Central memory CD8-positive, alpha-beta T cell (primary cell): ENCODE measurements at regions not wholly inside any gene's neighbourhood (a gene's known extent, or its start where the extent isn't known, plus 50 kb on each side); places are given as distances from the start of the nearest gene placed in this dataset.
"Not testable (repeated sequence)": the region's sequence is repeated elsewhere in the genome, so short reads cannot be mapped to it uniquely, and the experiment has no call there.

Experiments
- ATAC-seq: fragments of 150-1000 bp; cut with Tn5 transposase; replicated peaks from 2 replicates; pipeline ENCODE4 v1.10.0; 2022; ENCODE audit warnings: mild to moderate bottlenecking, moderate FRiP score, moderate number of reproducible peaks; ENCODE audit not compliant: poor library complexity, severe bottlenecking; ENCODE audit errors: extremely low read depth
- DNase-seq, 2 donors: peaks; one replicate each; pipeline ENCODE4 v3.0.0; 2021; ENCODE audit warnings: low spot score in 2 of 2
- H3K27ac Mint-ChIP-seq: one replicate; pipeline ENCODE4 v1.8.0; 2022; ENCODE audit warnings: low read depth, mild to moderate bottlenecking, moderate library complexity, mixed read lengths
- H3K27me3 Mint-ChIP-seq: one replicate; pipeline ENCODE4 v1.8.0; 2022; ENCODE audit warnings: mixed read lengths
- H3K36me3 Mint-ChIP-seq: one replicate; pipeline ENCODE4 v1.8.0; 2022; ENCODE audit warnings: mild to moderate bottlenecking, moderate library complexity, mixed read lengths; ENCODE audit not compliant: insufficient read depth
- H3K4me1 Mint-ChIP-seq: one replicate; pipeline ENCODE4 v1.8.0; 2022; ENCODE audit warnings: mixed read lengths
- H3K4me3 Mint-ChIP-seq: one replicate; pipeline ENCODE4 v1.8.0; 2022; ENCODE audit warnings: mild to moderate bottlenecking, moderate library complexity, mixed read lengths
- H3K9me3 Mint-ChIP-seq: one replicate; pipeline ENCODE4 v1.8.0; 2022; ENCODE audit warnings: mixed read lengths

DNA sequence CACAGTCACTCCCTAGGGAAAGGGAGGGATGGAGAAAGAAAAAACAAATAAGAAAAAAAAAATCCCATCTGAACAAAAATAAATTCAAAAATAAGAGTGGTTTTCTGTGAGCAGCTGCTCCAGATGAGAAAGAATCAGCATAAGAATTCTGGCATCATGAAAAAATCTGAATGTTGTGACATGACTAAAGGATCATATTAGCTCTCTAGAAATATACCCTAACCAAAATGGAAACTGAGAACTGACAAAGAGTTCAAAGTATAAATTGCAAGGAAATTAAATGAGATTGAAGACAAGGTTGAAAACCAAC is 579.0 kb downstream of the UQCRFS1 start:
- Mint-ChIP-seq H3K4me3 (no peak overlapping the region), H3K36me3 (no peaks in the 10 kb centered on the region), H3K4me1 (peaks cover 36% of the 10 kb centered on the region), H3K27me3 (no peaks in the 10 kb centered on the region), H3K9me3 (no peaks in the 10 kb centered on the region), H3K27ac (no peak overlapping the region)
- ATAC-seq (no peak), DNase-seq (no peak)

DNA sequence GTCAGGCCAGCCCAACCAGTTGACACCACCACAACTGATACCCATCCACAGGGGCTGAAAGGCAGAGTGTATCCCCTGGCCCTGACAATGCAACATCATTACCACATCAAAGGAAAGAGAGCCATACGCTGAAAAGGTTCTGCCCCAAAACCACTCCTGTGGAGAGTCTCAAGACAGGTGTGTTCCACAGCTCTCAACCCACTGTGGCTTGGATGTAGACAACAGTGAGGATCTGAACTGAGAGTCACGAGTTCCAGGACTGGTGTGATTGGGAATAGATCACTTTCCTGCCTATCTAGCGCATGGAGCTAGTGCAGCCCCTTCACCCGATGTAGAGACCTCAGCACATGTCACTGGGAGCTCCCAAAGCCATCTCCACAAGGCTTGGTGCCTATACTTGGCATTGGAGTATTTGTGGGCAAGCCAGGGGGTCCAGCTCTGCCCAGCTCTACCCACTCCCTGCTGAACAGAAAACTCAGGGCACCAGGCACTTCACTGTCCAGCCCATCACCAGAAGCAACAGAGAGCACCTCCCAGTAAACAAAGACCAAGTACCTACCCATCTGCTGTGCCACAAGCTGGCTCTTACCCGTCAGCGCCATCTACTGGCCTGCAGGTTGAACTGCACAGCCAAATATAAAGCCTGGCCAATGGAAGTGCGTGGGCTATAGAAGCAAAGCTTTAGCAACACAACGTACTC is 579.5 kb downstream of the UQCRFS1 start:
- no peaks in the 10 kb centered on the region for H3K27me3 Mint-ChIP-seq
- peaks cover 36% of the 10 kb centered on the region for H3K4me1 Mint-ChIP-seq
- H3K4me3 Mint-ChIP-seq = peak overlapping the region; percentile 44
- ATAC-seq = peak; percentile 57
- H3K36me3 Mint-ChIP-seq = no peaks in the 10 kb centered on the region
- no peaks in the 10 kb centered on the region for H3K9me3 Mint-ChIP-seq
- peak in 1 of 2 donors; percentile 45 for DNase-seq
- H3K27ac Mint-ChIP-seq = peak overlapping the region; percentile 49

DNA sequence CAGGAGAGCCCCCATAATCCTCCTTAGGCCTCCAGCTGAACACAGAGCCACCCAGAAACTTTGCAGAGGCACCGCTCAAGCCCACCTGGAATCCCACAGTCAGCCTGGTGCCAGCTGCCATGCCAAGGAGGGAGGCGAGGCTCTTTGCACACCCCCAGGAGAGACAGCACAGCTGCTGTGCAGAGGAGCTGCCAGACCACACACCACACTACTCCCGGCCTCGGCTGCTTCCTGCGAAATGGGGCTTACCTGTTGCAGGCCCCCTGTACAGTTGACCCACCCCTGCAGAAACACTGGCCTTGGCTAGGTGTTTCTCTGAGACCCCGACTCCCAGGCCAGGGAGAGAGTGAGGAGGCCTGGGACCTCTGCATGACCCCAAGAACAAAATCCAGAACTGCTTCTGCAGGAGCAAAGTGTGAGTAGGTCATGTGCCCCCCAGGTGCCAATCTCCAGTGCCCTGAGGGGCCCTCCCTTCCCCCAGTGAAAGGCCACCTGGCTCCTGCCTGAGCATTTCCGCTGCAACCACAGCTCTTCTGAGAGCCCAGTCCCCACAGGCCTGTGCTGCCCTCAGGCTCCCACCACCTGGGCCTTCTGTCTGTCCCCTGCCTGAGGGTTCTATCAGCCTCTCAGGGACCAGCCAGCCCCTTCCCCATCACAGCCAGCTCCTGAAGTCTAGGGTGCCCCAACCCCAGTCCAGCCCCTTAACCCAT is 580.4 kb downstream of the UQCRFS1 start:
- H3K4me1 Mint-ChIP-seq = peaks cover 36% of the 10 kb centered on the region
- peak; percentile 44 for ATAC-seq

DNA sequence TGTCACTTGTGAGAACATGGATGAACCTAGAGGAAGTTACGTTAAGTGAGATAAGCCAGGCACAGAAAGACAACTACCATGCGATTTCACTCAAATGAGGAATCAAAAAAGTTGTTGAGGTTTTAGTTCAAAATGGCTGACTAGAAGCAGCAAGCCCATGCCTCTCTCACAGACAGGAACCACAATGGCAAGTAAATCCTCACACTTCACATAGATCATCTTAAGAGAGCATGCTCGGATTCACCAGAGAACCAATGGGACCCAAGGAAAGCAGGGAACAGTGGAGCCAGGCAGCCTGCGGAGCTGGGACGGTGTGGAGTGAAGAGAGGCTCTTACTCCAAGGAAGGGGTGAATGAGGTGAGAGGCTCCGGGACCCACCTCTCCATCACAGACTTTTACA is 581.0 kb downstream of the UQCRFS1 start:
- Mint-ChIP-seq H3K9me3 (no peaks in the 10 kb centered on the region), H3K36me3 (no peaks in the 10 kb centered on the region), H3K27me3 (no peaks in the 10 kb centered on the region), H3K27ac (peak overlapping the region; percentile 49), H3K4me3 (peak overlapping the region; percentile 44), H3K4me1 (peaks cover 36% of the 10 kb centered on the region)
- DNase-seq (no peak), ATAC-seq (no peak)

More for the DNA sequence above, 580.4 kb downstream of the UQCRFS1 start:
- Mint-ChIP-seq H3K4me3 (peak overlapping the region; percentile 44), H3K36me3 (no peaks in the 10 kb centered on the region), H3K9me3 (no peaks in the 10 kb centered on the region), H3K27me3 (no peaks in the 10 kb centered on the region), H3K27ac (peak overlapping the region; percentile 49)
- DNase-seq = peak in 1 of 2 donors; percentile 23

DNA sequence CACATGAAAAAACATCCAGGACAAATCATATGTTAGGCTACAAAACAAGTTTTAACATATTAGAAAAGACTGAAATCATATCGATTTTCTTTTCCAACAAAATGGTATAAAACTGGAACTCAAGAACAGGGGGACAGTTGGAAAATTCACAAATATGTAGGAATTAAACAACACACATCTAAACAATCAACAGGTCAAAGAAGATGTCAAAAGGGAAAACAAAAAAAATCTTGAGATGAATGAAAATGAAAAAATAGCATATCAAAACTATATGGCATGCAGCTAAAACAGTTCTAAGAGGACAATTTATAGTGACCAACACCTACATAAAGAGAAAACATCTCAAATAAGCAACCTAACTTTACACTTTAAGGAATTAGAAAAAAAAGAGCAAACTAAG is 585.3 kb downstream of the UQCRFS1 start:
- H3K4me1 Mint-ChIP-seq = peaks cover 24% of the 10 kb centered on the region
- H3K9me3 Mint-ChIP-seq = peaks cover 6% of the 10 kb centered on the region
- no peak for ATAC-seq
- peaks cover 2% of the 10 kb centered on the region for H3K36me3 Mint-ChIP-seq
- H3K27me3 Mint-ChIP-seq = no peaks in the 10 kb centered on the region
- no peak overlapping the region for H3K4me3 Mint-ChIP-seq
- DNase-seq = no peak
- H3K27ac Mint-ChIP-seq = no peak overlapping the region

DNA sequence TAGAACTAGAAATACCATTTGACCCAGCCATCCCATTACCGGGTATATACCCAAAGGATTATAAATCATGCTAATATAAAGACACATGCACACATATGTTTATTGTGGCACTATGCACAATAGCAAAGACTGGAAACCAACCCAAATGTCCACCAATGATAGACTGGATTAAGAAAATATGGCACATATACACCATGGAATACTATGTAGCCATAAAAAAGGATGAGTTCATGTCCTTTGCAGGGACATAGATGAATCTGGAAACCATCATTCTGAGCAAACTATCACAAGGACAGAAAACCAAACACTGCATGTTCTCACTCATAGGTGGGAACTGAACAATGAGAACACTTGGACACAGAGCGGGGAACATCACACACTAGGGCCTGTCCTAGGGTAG is 586.5 kb downstream of the UQCRFS1 start:
- H3K27me3 Mint-ChIP-seq, ATAC-seq, H3K27ac Mint-ChIP-seq, H3K36me3 Mint-ChIP-seq, H3K4me3 Mint-ChIP-seq, DNase-seq: not testable (repeated sequence)
- peaks cover 14% of the 10 kb centered on the region for H3K9me3 Mint-ChIP-seq
- peaks cover 11% of the 10 kb centered on the region for H3K4me1 Mint-ChIP-seq

DNA sequence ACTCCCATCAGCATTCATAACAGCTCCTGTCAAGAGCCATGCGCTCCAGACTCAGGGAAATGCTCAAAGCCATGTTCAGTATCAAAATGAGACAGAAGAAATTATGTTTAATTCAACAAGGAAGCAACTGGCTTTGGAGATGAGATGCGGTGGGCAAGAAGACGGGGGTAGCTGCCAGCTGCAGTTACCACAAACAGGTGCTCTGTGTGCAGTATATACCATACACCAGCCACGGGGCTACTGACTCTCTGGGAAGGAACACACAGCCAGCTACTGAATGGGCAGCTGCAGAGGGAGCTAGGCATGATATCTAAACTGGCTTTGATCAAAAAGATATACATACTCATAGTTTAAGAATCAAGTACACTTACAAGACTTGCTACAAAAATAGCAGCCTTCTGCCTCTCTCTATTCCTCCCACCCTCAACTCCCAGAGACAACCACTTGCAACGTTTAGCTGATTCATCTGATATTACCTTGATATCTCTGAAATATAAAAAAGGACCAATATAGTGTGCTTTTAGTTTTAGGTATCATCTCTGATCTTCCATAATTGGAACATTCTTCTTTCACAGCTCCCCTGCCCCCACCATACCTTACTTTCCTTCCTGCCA is 593.0 kb downstream of the UQCRFS1 start:
- no peak for ATAC-seq
- no peaks in the 10 kb centered on the region for H3K27me3 Mint-ChIP-seq
- no peak overlapping the region for H3K27ac Mint-ChIP-seq
- H3K4me3 Mint-ChIP-seq = no peak overlapping the region
- peaks cover 14% of the 10 kb centered on the region for H3K9me3 Mint-ChIP-seq
- DNase-seq = no peak
- H3K36me3 Mint-ChIP-seq = no peaks in the 10 kb centered on the region
- H3K4me1 Mint-ChIP-seq = no peaks in the 10 kb centered on the region

DNA sequence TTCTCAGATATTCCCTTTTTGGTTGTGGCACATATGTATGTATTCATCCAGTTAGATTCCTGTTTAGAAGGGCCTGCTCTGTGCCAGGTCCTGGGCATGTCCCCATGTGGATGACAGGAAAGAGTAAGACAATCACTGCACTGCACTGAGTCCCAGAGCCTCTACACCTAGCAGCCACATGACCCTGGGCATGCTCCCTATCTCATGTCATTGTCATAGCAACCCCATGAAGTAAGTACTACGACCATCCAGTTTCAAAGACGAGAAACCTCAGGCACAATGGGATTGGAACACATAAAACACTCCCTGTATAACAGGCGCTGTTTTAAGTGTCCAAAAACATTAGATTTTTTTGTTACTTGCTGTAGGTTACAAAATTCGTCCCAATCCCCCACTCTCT is 594.4 kb downstream of the UQCRFS1 start:
- no peaks in the 10 kb centered on the region for H3K4me1 Mint-ChIP-seq
- DNase-seq = no peak

DNA sequence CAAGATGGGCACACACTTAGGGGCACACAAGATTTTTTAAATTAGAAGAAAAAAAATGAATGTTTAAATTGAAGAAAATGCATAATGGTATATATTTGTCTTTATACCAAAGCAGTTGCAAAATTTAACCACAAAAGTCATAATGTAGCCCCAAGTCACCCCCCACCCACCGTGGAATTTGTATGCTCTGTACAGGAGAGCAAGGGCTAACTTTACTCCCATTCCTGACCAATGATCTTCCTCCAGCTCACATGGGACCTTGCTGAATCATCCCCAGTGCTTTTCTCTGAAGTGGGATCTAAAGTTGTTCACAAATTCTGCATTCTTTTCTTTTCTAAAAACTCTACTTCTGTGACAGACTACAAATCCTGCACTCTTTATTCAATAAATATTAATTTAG is 597.0 kb downstream of the UQCRFS1 start:
- DNase-seq = no peak
- Mint-ChIP-seq H3K36me3 (no peaks in the 10 kb centered on the region), H3K27ac (no peak overlapping the region), H3K4me1 (no peaks in the 10 kb centered on the region), H3K4me3 (no peak overlapping the region), H3K27me3 (no peaks in the 10 kb centered on the region), H3K9me3 (peaks cover 4% of the 10 kb centered on the region)
- ATAC-seq = no peak

More for the DNA sequence above, 594.4 kb downstream of the UQCRFS1 start:
- Mint-ChIP-seq H3K36me3 (no peaks in the 10 kb centered on the region), H3K4me3 (no peak overlapping the region), H3K27me3 (no peaks in the 10 kb centered on the region), H3K9me3 (peaks cover 14% of the 10 kb centered on the region), H3K27ac (no peak overlapping the region)
- no peak for ATAC-seq

DNA sequence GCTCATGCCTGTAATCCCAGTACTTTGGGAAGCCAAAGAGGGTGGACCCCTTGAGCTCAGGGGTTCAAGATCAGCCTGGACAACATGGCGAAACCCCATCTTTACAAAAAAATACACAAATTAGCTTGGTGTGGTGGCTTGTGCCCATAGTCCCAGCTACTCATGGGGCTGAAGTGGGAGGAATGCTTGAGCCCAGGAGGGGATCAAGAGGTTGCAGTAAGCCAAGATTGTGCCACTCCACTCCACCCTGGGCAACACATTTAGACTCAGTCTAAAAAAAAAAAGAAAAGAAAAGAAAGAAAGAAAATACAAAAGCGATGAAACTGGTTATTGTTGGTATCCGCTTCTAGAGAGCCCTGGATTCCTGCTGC is 597.4 kb downstream of the UQCRFS1 start:
- DNase-seq = no peak
- Mint-ChIP-seq H3K27me3 (no peaks in the 10 kb centered on the region), H3K36me3 (no peaks in the 10 kb centered on the region), H3K4me1 (no peaks in the 10 kb centered on the region), H3K9me3 (peaks cover 4% of the 10 kb centered on the region), H3K4me3 (no peak overlapping the region), H3K27ac (no peak overlapping the region)
- no peak for ATAC-seq

DNA sequence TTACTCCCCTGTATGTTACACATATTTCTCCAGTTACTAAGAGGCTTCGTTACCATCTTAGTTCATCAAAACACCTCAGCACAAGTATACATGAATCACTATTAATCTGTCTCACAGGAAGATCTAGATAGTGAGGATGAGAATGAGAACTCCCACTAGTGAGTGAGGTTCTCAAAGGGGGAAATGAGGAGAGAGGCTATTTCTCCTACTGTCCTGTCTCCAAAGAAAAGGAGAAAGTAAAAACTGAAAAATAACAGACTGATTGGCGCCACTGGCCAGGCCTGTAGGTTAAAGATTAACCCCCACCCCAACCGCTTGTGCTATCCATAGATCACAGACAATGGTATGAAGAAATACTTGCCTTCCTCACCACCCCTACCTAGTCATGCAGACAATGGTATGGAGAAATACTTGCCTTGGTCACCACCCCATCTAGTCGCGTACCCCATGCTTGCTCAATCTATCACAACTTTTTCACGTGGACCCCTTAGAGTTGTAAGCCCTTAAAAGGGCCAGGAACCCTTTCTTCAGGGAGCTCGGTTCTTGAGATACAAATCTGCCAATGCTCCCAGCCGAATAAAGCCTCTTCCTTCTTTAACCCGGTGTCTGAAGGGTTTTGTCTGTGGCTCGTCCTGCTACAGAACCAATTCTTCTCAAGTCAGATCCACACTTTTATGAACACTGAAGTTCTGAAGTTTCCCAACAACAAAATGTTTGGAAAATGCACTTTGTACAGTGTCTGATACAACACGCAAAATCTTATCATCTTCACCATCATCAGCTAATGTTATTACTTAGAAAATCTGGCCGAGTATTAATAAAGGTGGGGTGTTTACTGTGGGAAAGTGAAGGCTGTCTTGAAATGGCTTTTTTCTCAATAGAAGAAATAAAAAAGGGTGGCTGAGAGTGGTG is 598.1 kb downstream of the UQCRFS1 start:
- H3K36me3 Mint-ChIP-seq = no peaks in the 10 kb centered on the region
- DNase-seq (no peak), ATAC-seq (no peak)
- no peak overlapping the region for H3K4me3 Mint-ChIP-seq
- peaks cover 4% of the 10 kb centered on the region for H3K9me3 Mint-ChIP-seq
- H3K27me3 Mint-ChIP-seq = no peaks in the 10 kb centered on the region
- no peaks in the 10 kb centered on the region for H3K4me1 Mint-ChIP-seq
- H3K27ac Mint-ChIP-seq = no peak overlapping the region

DNA sequence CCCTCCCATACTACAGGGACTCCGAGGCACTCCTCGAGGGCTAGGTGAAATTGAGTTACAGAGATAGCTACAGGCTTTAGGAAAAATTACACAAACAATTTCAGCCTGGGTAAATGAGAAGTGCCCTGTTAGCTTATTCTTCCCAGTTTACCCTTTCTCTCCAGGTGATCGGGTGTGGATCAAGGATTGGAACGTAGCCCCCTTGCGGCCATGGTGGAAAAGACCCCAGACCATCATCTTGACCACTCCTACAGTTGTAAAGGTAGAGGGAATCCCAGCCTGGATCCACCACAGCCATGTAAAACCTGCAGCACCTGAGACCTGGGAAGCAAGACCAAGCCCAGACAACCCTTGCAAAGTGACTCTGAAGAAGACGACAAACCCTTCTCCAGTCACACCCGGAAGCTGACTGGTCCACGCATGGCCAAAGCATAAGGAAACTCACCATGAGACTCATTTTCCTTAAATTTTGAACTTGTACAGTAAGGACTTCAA is 600.6 kb downstream of the UQCRFS1 start:
- no peak overlapping the region for H3K27ac Mint-ChIP-seq
- ATAC-seq = no peak
- H3K27me3 Mint-ChIP-seq = no peaks in the 10 kb centered on the region
- no peak for DNase-seq
- peaks cover 4% of the 10 kb centered on the region for H3K9me3 Mint-ChIP-seq
- no peaks in the 10 kb centered on the region for H3K36me3 Mint-ChIP-seq
- H3K4me1 Mint-ChIP-seq = no peaks in the 10 kb centered on the region
- no peak overlapping the region for H3K4me3 Mint-ChIP-seq
